DND-41 (cell line): ENCODE measurements at regions not wholly inside any gene's neighbourhood (a gene's known extent, or its start where the extent isn't known, plus 50 kb on each side); places are given as distances from the start of the nearest gene placed in this dataset.

ENCODE experiments used
- CTCF ChIP-seq: IDR thresholded peaks from 2 replicates; pipeline ENCODE4 v1.5.1; 2012; ENCODE audit warnings: borderline replicate concordance, low read length, moderate library complexity, mild to moderate bottlenecking; ENCODE audit not compliant: poor library complexity, severe bottlenecking; ENCODE audit errors: extremely low read depth
- EZH2 ChIP-seq: IDR thresholded peaks from 3 replicates; pipeline ENCODE4 v1.6.1; 2012; ENCODE audit warnings: borderline replicate concordance, low read depth, mild to moderate bottlenecking, moderate library complexity, low read length, inconsistent platforms; ENCODE audit not compliant: severe bottlenecking

DNA sequence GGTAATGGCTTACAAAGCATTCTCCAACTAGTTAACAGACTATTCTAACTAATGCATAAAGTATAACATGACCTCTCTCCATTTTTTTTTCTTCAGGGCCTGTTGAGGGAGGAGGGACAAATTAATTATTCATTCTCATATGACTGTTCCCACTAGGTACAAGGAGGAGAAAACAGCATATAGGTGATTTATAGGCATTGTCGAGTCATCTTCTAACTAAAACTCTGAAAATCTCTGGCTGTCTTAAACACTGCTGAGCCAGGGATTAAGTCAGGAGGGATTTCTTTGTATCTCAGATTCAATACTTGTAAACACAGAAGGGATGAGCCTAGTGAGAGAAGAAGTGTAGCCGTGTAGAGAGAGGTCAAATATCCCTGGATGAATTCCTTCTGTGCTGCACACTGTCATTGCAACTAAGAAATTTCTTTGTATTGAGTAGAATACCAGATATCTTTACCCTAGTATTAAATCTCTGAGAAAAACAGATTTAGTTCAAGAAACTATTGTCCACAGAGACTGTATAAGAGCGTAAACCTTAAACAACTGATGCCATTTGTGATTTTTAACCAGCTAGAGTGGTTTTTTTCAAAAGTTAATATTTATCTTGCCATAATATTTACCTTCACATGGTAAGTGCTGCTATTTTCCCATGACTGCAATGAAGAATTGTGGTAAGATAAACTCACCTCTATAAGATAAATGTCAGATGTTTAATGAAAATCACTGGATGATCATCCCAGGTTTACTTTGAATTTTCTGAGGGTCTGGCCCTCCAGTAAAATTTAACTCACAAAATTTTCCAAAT is 465.3 kb downstream of the RWDD3 start:
- no peak for TF ChIP-seq CTCF
- no peak for TF ChIP-seq EZH2
